Neural progenitor cell (in vitro differentiated cells): ENCODE measurements at regions not wholly inside any gene's neighbourhood (a gene's known extent, or its start where the extent isn't known, plus 50 kb on each side); places are given as distances from the start of the nearest gene placed in this dataset.

Experiments used
- CTCF ChIP-seq: fragments of 200-600 bp; sonication (generic); IDR thresholded peaks from 2 replicates; pipeline ENCODE4 v1.5.1; 2017; ENCODE audit warnings: antibody characterized with exemption, mild to moderate bottlenecking
- EZH2 ChIP-seq: fragments of 200-600 bp; sonication (generic); IDR thresholded peaks from 2 replicates; pipeline ENCODE4 v1.6.1; 2017; ENCODE audit warnings: antibody characterized with exemption, mild to moderate bottlenecking, moderate library complexity
- EZH2phosphoT487 ChIP-seq: fragments of 200-600 bp; sonication (generic); IDR thresholded peaks from 2 replicates; pipeline ENCODE4 v1.6.1; 2017; ENCODE audit warnings: antibody characterized with exemption

GRCh38 chr21:39007985-39008384 lies 175.3 kb downstream of the PSMG1 start:
- TF ChIP-seq CTCF (no peak), EZH2phosphoT487 (no peak), EZH2 (no peak)
